ENCODE measurements at regions not wholly inside any gene's neighbourhood (a gene's known extent, or its start where the extent isn't known, plus 50 kb on each side); places are given as distances from the start of the nearest gene placed in this dataset.

- TF ChIP-seq KDM4A (IDR thresholded peaks at IDR 0.05; ENCODE audit: low read depth, low read length, severe bottlenecking) = no peak
Measured at GRCh38 chr1:81254560-81254959, 546.2 kb upstream of the ADGRL2 start (continued).

All from H1 (cell line).